ENCODE measurements at regions not wholly inside any gene's neighbourhood (a gene's known extent, or its start where the extent isn't known, plus 50 kb on each side); places are given as distances from the start of the nearest gene placed in this dataset.

- no peak for TF ChIP-seq CTCF (IDR thresholded peaks at IDR 0.05; ENCODE audit: borderline replicate concordance, insufficient read depth, low read depth, low read length)
- no peak overlapping the region for H3K4me3 ChIP-seq (ENCODE audit: low read depth, low read length)
Observed at GRCh38 chr15:88335074-88335473, 78.5 kb upstream of the NTRK3 start.

DNA sequence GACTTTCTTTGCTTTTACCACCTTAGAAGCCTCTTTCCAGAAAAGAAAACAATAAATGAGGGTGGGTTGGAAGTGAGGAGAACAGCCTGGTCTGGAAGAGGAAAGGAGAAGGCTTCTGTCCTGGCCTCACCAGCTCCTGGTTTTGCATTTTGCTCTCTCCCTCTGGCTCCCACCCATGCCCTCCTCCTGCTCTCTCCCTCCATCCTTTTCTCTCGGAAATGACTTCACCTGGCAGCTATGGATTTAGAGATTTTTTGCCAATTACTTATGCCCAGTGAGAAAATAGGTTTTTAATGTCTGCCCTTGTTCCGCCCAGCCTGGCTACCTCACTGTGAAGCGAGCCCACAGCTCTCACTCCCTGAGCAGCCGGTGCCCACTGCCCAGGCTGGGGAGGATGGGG, 77.9 kb upstream of the NTRK3 start:
- TF ChIP-seq CTCF (IDR thresholded peaks at IDR 0.05; ENCODE audit: borderline replicate concordance, insufficient read depth, low read depth, low read length), result no peak
- H3K4me3 ChIP-seq (ENCODE audit: low read depth, low read length), result no peak overlapping the region

DNA sequence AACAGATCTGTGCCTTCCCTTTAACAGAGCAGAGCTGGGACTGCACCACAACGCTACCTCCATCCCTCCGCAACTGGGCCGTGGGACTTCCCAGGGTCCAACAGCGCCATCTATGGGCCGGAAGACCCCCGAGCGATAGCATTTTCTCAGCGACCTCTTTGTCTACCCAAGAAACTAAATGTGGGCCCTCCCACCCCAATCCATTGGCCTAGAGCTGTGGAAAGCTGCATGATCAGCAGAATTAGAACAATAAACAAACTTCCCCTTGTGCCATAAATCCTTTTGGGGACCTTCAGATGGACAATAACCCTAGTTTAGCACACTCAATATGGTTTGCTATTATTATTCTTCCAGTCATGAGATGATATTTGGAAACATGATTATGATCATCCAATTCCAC, 74.8 kb upstream of the NTRK3 start:
- no peak overlapping the region for H3K4me3 ChIP-seq (ENCODE audit: low read depth, low read length)
- TF ChIP-seq CTCF (IDR thresholded peaks at IDR 0.05; ENCODE audit: borderline replicate concordance, insufficient read depth, low read depth, low read length), result peak; percentile 79

DNA sequence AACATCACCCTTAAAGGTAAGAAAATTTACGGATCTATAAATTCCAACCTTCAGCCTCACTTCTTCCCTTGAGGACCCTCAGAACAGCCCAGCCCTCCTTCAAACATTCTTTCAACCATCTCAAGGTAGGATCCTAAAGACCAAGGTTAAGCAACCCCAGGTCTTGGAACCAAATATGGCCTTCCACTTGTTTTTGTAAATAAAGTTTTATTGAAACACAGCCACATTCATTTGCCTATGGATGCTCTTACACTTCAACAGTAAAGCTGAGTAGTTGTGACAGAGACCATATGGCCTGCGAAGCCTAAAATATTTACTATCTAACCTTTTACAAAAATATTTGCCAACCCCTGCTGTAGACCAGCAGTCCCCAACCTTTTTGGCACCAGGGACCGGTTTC, 70.4 kb upstream of the NTRK3 start:
- no peak for TF ChIP-seq CTCF (IDR thresholded peaks at IDR 0.05; ENCODE audit: borderline replicate concordance, insufficient read depth, low read depth, low read length)
- no peak overlapping the region for H3K4me3 ChIP-seq (ENCODE audit: low read depth, low read length)

DNA sequence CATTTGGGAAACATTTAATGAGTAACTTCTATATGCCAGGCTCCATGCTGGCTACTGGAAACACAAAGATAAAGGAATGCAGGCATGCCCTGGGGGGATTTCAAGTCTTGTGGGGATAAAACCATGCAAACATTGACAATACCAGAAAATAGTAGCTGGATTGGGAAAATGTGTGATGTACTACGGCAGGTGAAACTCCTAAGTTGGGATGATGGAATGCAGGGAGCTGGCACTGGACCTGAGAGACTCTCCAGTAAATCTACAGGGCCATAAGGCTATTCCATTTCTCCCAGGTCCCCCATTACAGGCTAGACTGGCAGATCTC, 68.2 kb upstream of the NTRK3 start:
- TF ChIP-seq CTCF (IDR thresholded peaks at IDR 0.05; ENCODE audit: borderline replicate concordance, insufficient read depth, low read depth, low read length), result no peak
- H3K4me3 ChIP-seq (ENCODE audit: low read depth, low read length), result no peak overlapping the region

GRCh38 chr15:88323976-88324740, 67.6 kb upstream of the NTRK3 start:
- no peak for TF ChIP-seq CTCF (IDR thresholded peaks at IDR 0.05; ENCODE audit: borderline replicate concordance, insufficient read depth, low read depth, low read length)

GRCh38 chr15:88323468-88323867, 66.9 kb upstream of the NTRK3 start:
- TF ChIP-seq CTCF (IDR thresholded peaks at IDR 0.05; ENCODE audit: borderline replicate concordance, insufficient read depth, low read depth, low read length), result no peak
- H3K4me3 ChIP-seq (ENCODE audit: low read depth, low read length), result no peak overlapping the region

More at GRCh38 chr15:88323976-88324740, 67.6 kb upstream of the NTRK3 start:
- H3K4me3 ChIP-seq (ENCODE audit: low read depth, low read length), result no peak overlapping the region
